Activated CD4-positive, CD25-positive, alpha-beta regulatory T cell treated with anti-CD3 and anti-CD28 coated beads, Interleukin-2, amount 50 U/mL, for 24 hours (primary cell): ENCODE measurements at regions not wholly inside any gene's neighbourhood (a gene's known extent, or its start where the extent isn't known, plus 50 kb on each side); places are given as distances from the start of the nearest gene placed in this dataset.
"Not testable (repeated sequence)": the region's sequence is repeated elsewhere in the genome, so short reads cannot be mapped to it uniquely, and the experiment has no call there.

ENCODE experiments used
- ATAC-seq, 2 donors: fragments of 150-1000 bp; cut with Tn5 transposase; one replicate each; pipeline ENCODE4 v1.10.0; 2021; ENCODE audit warnings: mild to moderate bottlenecking in 1 of 2, moderate library complexity in 1 of 2

GRCh38 chrY:18326280-18326875 is 220.1 kb upstream of the HSFY1 start:
- ATAC-seq, result peak in 1 of 2 donors; percentile 56

DNA sequence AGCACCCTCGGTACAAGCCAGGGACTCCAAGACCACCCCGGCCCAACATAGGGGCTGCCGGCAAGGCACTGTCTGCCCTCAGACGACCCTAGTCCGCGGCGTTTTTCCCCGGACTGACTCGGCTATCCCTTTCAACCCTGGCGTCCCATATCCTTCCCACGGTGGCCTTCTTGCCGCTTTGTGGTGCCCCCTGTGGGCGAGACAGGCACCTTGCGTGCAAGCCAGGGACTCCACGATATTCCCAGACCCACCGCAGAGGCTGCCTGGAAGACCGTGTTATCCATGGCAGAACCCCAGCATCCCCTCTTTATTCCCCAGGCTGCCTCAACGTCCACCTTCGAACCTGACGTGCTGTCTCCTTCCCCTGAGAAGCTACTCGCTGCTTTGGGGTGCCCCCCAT is 204.0 kb upstream of the HSFY1 start:
- not testable (repeated sequence) for ATAC-seq
